Smooth muscle cell (in vitro differentiated cells): ENCODE measurements at regions not wholly inside any gene's neighbourhood (a gene's known extent, or its start where the extent isn't known, plus 50 kb on each side); places are given as distances from the start of the nearest gene placed in this dataset.

ENCODE experiments used
- DNase-seq: peaks from one replicate; lab custom pipeline; 2025; ENCODE audit not compliant: unreplicated experiment; lab: John Stamatoyannopoulos, UW
- H2AFZ ChIP-seq: fragments of 200-600 bp; sonication (generic); 2 replicates; pipeline ENCODE4 v1.6.0; 2016; ENCODE audit warnings: antibody characterized with exemption, low read depth, mild to moderate bottlenecking
- H3F3A ChIP-seq: fragments of 200-600 bp; sonication (generic); 2 replicates; pipeline ENCODE4 v1.6.0; 2017; ENCODE audit warnings: antibody characterized with exemption, low read depth
- H3K27ac ChIP-seq: fragments of 200-600 bp; sonication (generic); 2 replicates; pipeline ENCODE4 v1.5.1; 2016; ENCODE audit warnings: low read depth, mild to moderate bottlenecking
- H3K27me3 ChIP-seq: fragments of 200-600 bp; sonication (generic); 2 replicates; pipeline ENCODE4 v1.6.1; 2016; ENCODE audit warnings: low read depth, mild to moderate bottlenecking
- H3K36me3 ChIP-seq: fragments of 200-600 bp; sonication (generic); 2 replicates; pipeline ENCODE4 v1.5.1; 2016; ENCODE audit warnings: low read depth
- H3K4me1 ChIP-seq: fragments of 200-600 bp; sonication (generic); 2 replicates; pipeline ENCODE4 v1.5.1; 2016; ENCODE audit warnings: low read depth
- H3K4me2 ChIP-seq: fragments of 200-600 bp; sonication (generic); 2 replicates; pipeline ENCODE4 v1.6.0; 2016; ENCODE audit warnings: mild to moderate bottlenecking
- H3K4me3 ChIP-seq: fragments of 200-600 bp; sonication (generic); 2 replicates; pipeline ENCODE4 v1.5.1; 2016; ENCODE audit warnings: mild to moderate bottlenecking
- H3K79me2 ChIP-seq: fragments of 200-600 bp; sonication (generic); 2 replicates; pipeline ENCODE4 v1.6.0; 2016; ENCODE audit warnings: low read depth, mild to moderate bottlenecking
- H3K9ac ChIP-seq: fragments of 200-600 bp; sonication (generic); 2 replicates; pipeline ENCODE4 v1.6.0; 2016; ENCODE audit warnings: low read depth
- H3K9me3 ChIP-seq: fragments of 200-600 bp; sonication (generic); replicated peaks from 2 replicates; pipeline ENCODE4 v1.5.1; 2016; ENCODE audit warnings: low read depth
- H4K20me1 ChIP-seq: fragments of 200-600 bp; sonication (generic); 2 replicates; pipeline ENCODE4 v1.6.0; 2016; ENCODE audit warnings: low read depth
- CTCF ChIP-seq: fragments of 200-600 bp; sonication (generic); IDR thresholded peaks from 2 replicates; pipeline ENCODE4 v1.5.1; 2017; ENCODE audit warnings: borderline replicate concordance, mild to moderate bottlenecking, antibody characterized with exemption; ENCODE audit not compliant: insufficient read depth, poor library complexity, severe bottlenecking
- WGBS: methylation state at CpG from one replicate; pipeline ENCODE4 v1.1.7; 2016; ENCODE audit warnings: low lambda C conversion rate; 5-methylcytosine and 5-hydroxymethylcytosine counted together

DNA sequence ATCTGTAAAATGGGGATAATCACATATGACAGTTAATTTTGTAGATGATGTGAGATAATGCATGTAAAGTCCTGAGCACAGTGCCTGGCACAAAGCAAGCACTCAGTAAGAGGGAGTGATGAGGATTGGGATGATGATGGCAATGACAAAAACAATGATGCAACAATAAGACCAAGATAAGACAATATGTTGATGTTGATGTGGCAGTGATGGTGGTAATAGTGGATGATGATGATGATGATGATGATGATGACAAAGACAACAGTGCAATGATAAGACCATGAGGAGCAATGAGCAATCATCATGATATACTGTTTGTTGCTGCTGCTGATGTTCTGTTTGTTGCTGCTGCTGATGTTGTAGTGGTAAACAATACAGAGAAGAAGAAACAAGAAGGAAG is 344.1 kb downstream of the NPIPA8 start:
- Histone ChIP-seq H3K27me3 (peaks cover 15% of the 10 kb centered on the region), H3K4me2 (no peak overlapping the region), H3K79me2 (no peaks in the 10 kb centered on the region), H3K9ac (no peak overlapping the region), H2AFZ (no peak overlapping the region), H3K9me3 (no peaks in the 10 kb centered on the region), H3F3A (no peaks in the 10 kb centered on the region), H3K36me3 (no peaks in the 10 kb centered on the region), H4K20me1 (no peaks in the 10 kb centered on the region), H3K4me3 (no peak overlapping the region), H3K27ac (no peak overlapping the region), H3K4me1 (no peaks in the 10 kb centered on the region)
- no peak for TF ChIP-seq CTCF
- DNase-seq = no peak

- no peak overlapping the region for H3K4me3 ChIP-seq
- H3K4me1 ChIP-seq = no peaks in the 10 kb centered on the region
- H3K4me2 ChIP-seq = no peak overlapping the region
- H3K27ac ChIP-seq = no peak overlapping the region
- no peaks in the 10 kb centered on the region for H3F3A ChIP-seq
- no peak overlapping the region for H3K9ac ChIP-seq
- no peaks in the 10 kb centered on the region for H4K20me1 ChIP-seq
- TF ChIP-seq CTCF = no peak
- H3K9me3 ChIP-seq = no peaks in the 10 kb centered on the region
- peaks cover 12% of the 10 kb centered on the region for H3K27me3 ChIP-seq
- H3K36me3 ChIP-seq = no peaks in the 10 kb centered on the region
- 81% methylated on average over 4 of the region's 4 CpGs for WGBS
- no peak overlapping the region for H2AFZ ChIP-seq
- H3K79me2 ChIP-seq = no peaks in the 10 kb centered on the region
- DNase-seq = no peak
These were observed 347.3 kb downstream of the NPIPA8 start for GRCh38 chr16:17989255-17989654.

DNA sequence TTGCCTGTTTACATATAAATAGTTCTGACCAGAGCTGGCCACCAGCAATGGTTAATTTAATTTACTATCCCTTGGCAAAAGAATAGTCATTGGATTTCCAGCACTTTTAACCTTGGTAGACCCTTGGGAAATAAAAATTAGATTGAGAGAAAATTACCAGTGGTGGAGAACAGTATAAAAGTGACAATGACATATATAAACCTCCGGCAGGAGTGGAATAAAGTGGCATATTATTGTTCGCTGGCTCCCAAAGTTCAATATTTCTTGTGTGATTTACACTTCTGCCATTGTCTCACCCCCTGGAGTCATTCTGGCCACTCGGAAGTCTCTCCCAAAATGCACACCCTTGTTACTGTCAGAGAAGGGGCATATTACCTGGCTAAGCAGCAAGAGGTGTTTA is 347.7 kb downstream of the NPIPA8 start:
- Histone ChIP-seq H4K20me1 (no peaks in the 10 kb centered on the region), H3K4me2 (no peak overlapping the region), H3K9me3 (no peaks in the 10 kb centered on the region), H3K27me3 (peaks cover 12% of the 10 kb centered on the region), H3K4me3 (no peak overlapping the region), H3K79me2 (no peaks in the 10 kb centered on the region), H3K9ac (no peak overlapping the region), H3F3A (no peaks in the 10 kb centered on the region), H3K4me1 (no peaks in the 10 kb centered on the region), H3K27ac (no peak overlapping the region), H2AFZ (no peak overlapping the region), H3K36me3 (no peaks in the 10 kb centered on the region)
- TF ChIP-seq CTCF = no peak
- WGBS = 85% methylated on average over 3 of the region's 3 CpGs
- DNase-seq = no peak

DNA sequence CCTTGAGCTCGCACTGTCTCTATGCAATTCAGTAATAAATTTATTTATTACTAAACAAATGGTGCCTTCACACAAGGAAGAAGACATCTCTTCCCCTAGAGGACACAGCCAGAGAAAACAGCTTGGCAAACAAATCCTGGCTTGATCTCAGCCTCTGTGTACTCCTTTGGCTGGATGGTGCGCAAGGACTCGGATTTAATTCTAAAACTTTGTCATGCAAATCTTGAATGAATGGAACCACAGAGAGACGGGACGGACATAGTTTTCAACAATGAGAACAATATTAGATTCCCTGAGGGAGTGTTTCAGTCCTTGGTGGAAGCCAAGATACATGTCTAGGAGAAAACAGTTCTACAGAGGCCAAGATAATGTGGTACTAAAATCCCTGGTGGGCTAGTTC is 349.5 kb downstream of the NPIPA8 start:
- TF ChIP-seq CTCF = no peak
- Histone ChIP-seq H3K9ac (no peak overlapping the region), H4K20me1 (no peaks in the 10 kb centered on the region), H3K36me3 (no peaks in the 10 kb centered on the region), H3K79me2 (no peaks in the 10 kb centered on the region), H2AFZ (no peak overlapping the region), H3K4me1 (no peaks in the 10 kb centered on the region), H3K27ac (no peak overlapping the region), H3K27me3 (peaks cover 12% of the 10 kb centered on the region), H3F3A (no peaks in the 10 kb centered on the region), H3K9me3 (no peaks in the 10 kb centered on the region), H3K4me2 (no peak overlapping the region), H3K4me3 (no peak overlapping the region)
- WGBS = 98% methylated on average over 5 of the region's 5 CpGs
- no peak for DNase-seq
